Activated CD4-positive, CD25-positive, alpha-beta regulatory T cell treated with anti-CD3 and anti-CD28 coated beads, Interleukin-2, amount 50 U/mL, for 24 hours (primary cell): ENCODE measurements at regions not wholly inside any gene's neighbourhood (a gene's known extent, or its start where the extent isn't known, plus 50 kb on each side); places are given as distances from the start of the nearest gene placed in this dataset.

Source experiments
- ATAC-seq, 2 donors: fragments of 150-1000 bp; cut with Tn5 transposase; one replicate each; pipeline ENCODE4 v1.10.0; 2021; ENCODE audit warnings: mild to moderate bottlenecking in 1 of 2, moderate library complexity in 1 of 2

GRCh38 chr18:72940986-72941385, 73.2 kb upstream of the NETO1 start:
- ATAC-seq = no peak

GRCh38 chr18:72940509-72940908, 72.7 kb upstream of the NETO1 start:
- ATAC-seq = no peak

GRCh38 chr18:72935744-72936143, 68.0 kb upstream of the NETO1 start:
- no peak for ATAC-seq

GRCh38 chr18:72922895-72923294, 55.1 kb upstream of the NETO1 start:
- ATAC-seq = no peak
